ENCODE measurements at regions not wholly inside any gene's neighbourhood (a gene's known extent, or its start where the extent isn't known, plus 50 kb on each side); places are given as distances from the start of the nearest gene placed in this dataset.
A peak's percentile ranks its signal among the peaks of the same experiment; 100 is the strongest.

- no CpG with 5 or more reads among the region's 1 CpG for WGBS, 2 donors (ENCODE audit: extremely low coverage in 2 of 2, insufficient read length in 2 of 2, insufficient replicate concordance in 1 of 2)
- Histone ChIP-seq H2BK15ac (ENCODE audit: low read length) (no peak overlapping the region), H3K9me3 (replicated peaks in 1 of 2; ENCODE audit: control insufficient read depth in 2 of 2, insufficient read depth in 1 of 2, low read depth in 1 of 2, low read length in 2 of 2) (peaks cover 0 to 42% of the 10 kb centered on the region in 2 donors), H3K23ac (ENCODE audit: low read depth, low read length, poor library complexity) (no peak overlapping the region), H4K8ac (ENCODE audit: low read depth, low read length) (no peak overlapping the region), H3K27me3 (ENCODE audit: control insufficient read depth in 3 of 3, insufficient read depth in 3 of 3, low read depth in 1 of 3, low read length in 3 of 3) (no peaks in the 10 kb centered on the region), H2BK5ac (ENCODE audit: low read length) (no peak overlapping the region), H3K18ac (ENCODE audit: low read length) (no peak overlapping the region), H3K14ac (ENCODE audit: low read length) (no peak overlapping the region), H3K79me1 (ENCODE audit: low read depth, low read length) (no peaks in the 10 kb centered on the region), H3K9ac (ENCODE audit: low read depth, low read length, poor library complexity) (no peak overlapping the region), H3K27ac (replicated peaks; ENCODE audit: low read length) (no peak overlapping the region), H2BK12ac (ENCODE audit: low read length) (no peak overlapping the region), H4K91ac (ENCODE audit: low read depth, low read length, poor library complexity) (no peak overlapping the region), H3K4me1 (ENCODE audit: control insufficient read depth in 2 of 2, insufficient read depth in 1 of 2, low read depth in 1 of 2, low read length in 2 of 2) (no peaks in the 10 kb centered on the region), H2BK120ac (ENCODE audit: low read depth, low read length) (no peak overlapping the region), H3K4me3 (ENCODE audit: low read length in 2 of 2) (no peak overlapping the region), H3K4ac (ENCODE audit: low read length) (no peak overlapping the region), H2AK5ac (ENCODE audit: low read depth, low read length) (no peak overlapping the region), H2AFZ (ENCODE audit: low read length) (no peak overlapping the region), H3K4me2 (ENCODE audit: insufficient read depth, low read length, poor library complexity, severe bottlenecking) (no peak overlapping the region), H3K36me3 (replicated peaks in 1 of 2; ENCODE audit: control insufficient read depth in 2 of 2, insufficient read depth in 2 of 2, low read length in 2 of 2) (peaks cover 0 to 23% of the 10 kb centered on the region in 2 donors)
- DNase-seq (ENCODE audit: low spot score) = no peak
Observed at GRCh38 chr21:16269476-16269875, 539.7 kb downstream of the USP25 start.

GRCh38 chr21:16279731-16280581 is 550.2 kb downstream of the USP25 start:
- Histone ChIP-seq H2BK12ac (ENCODE audit: low read length) (no peak overlapping the region), H3K9me3 (replicated peaks in 1 of 2; ENCODE audit: control insufficient read depth in 2 of 2, insufficient read depth in 1 of 2, low read depth in 1 of 2, low read length in 2 of 2) (peaks cover 0 to 13% of the 10 kb centered on the region in 2 donors), H3K27ac (replicated peaks; ENCODE audit: low read length) (peak overlapping the region; percentile 15), H2AFZ (ENCODE audit: low read length) (no peak overlapping the region), H3K36me3 (replicated peaks in 1 of 2; ENCODE audit: control insufficient read depth in 2 of 2, insufficient read depth in 2 of 2, low read length in 2 of 2) (peaks cover 0 to 4% of the 10 kb centered on the region in 2 donors), H4K8ac (ENCODE audit: low read depth, low read length) (no peak overlapping the region), H3K27me3 (ENCODE audit: control insufficient read depth in 3 of 3, insufficient read depth in 3 of 3, low read depth in 1 of 3, low read length in 3 of 3) (no peaks in the 10 kb centered on the region), H2BK120ac (ENCODE audit: low read depth, low read length) (no peak overlapping the region), H3K79me1 (ENCODE audit: low read depth, low read length) (no peaks in the 10 kb centered on the region), H3K4ac (ENCODE audit: low read length) (no peak overlapping the region), H3K4me3 (ENCODE audit: low read length in 2 of 2) (peak overlapping the region in 1 of 2 donors; percentile 43), H2BK15ac (ENCODE audit: low read length) (no peak overlapping the region), H3K9ac (ENCODE audit: low read depth, low read length, poor library complexity) (no peak overlapping the region), H2BK5ac (ENCODE audit: low read length) (no peak overlapping the region), H3K14ac (ENCODE audit: low read length) (no peak overlapping the region), H3K18ac (ENCODE audit: low read length) (no peak overlapping the region), H3K23ac (ENCODE audit: low read depth, low read length, poor library complexity) (no peak overlapping the region), H2AK5ac (ENCODE audit: low read depth, low read length) (no peak overlapping the region), H3K4me1 (ENCODE audit: control insufficient read depth in 2 of 2, insufficient read depth in 1 of 2, low read depth in 1 of 2, low read length in 2 of 2) (peaks cover 10 to 63% of the 10 kb centered on the region in 2 donors), H3K4me2 (ENCODE audit: insufficient read depth, low read length, poor library complexity, severe bottlenecking) (peak overlapping the region; percentile 28), H4K91ac (ENCODE audit: low read depth, low read length, poor library complexity) (no peak overlapping the region)
- peak; percentile 75 for DNase-seq (ENCODE audit: low spot score)
- no CpG with 5 or more reads among the region's 15 CpGs for WGBS, 2 donors (ENCODE audit: extremely low coverage in 2 of 2, insufficient read length in 2 of 2, insufficient replicate concordance in 1 of 2)

GRCh38 chr21:16280686-16281091 is 550.9 kb downstream of the USP25 start:
- H3K4me3 ChIP-seq (ENCODE audit: low read length in 2 of 2) = peak overlapping the region in 1 of 2 donors; percentile 36

GRCh38 chr21:16283516-16283915 is 553.7 kb downstream of the USP25 start:
- H2AFZ ChIP-seq (ENCODE audit: low read length) = no peak overlapping the region
- no peak overlapping the region for H3K23ac ChIP-seq (ENCODE audit: low read depth, low read length, poor library complexity)
- H2BK15ac ChIP-seq (ENCODE audit: low read length) = no peak overlapping the region
- H3K9me3 ChIP-seq (replicated peaks in 1 of 2; ENCODE audit: control insufficient read depth in 2 of 2, insufficient read depth in 1 of 2, low read depth in 1 of 2, low read length in 2 of 2) = no peaks in the 10 kb centered on the region
- no peak overlapping the region for H4K8ac ChIP-seq (ENCODE audit: low read depth, low read length)
- H3K14ac ChIP-seq (ENCODE audit: low read length) = no peak overlapping the region
- no peak overlapping the region for H3K9ac ChIP-seq (ENCODE audit: low read depth, low read length, poor library complexity)
- H3K27ac ChIP-seq (replicated peaks; ENCODE audit: low read length) = no peak overlapping the region
- H3K4me1 ChIP-seq (ENCODE audit: control insufficient read depth in 2 of 2, insufficient read depth in 1 of 2, low read depth in 1 of 2, low read length in 2 of 2) = peaks cover 10 to 73% of the 10 kb centered on the region in 2 donors
- DNase-seq (ENCODE audit: low spot score) = no peak
- H4K91ac ChIP-seq (ENCODE audit: low read depth, low read length, poor library complexity) = no peak overlapping the region
- no peak overlapping the region for H3K4ac ChIP-seq (ENCODE audit: low read length)
- no CpG with 5 or more reads among the region's 2 CpGs for WGBS, 2 donors (ENCODE audit: extremely low coverage in 2 of 2, insufficient read length in 2 of 2, insufficient replicate concordance in 1 of 2)
- no peaks in the 10 kb centered on the region for H3K79me1 ChIP-seq (ENCODE audit: low read depth, low read length)
- no peaks in the 10 kb centered on the region for H3K27me3 ChIP-seq (ENCODE audit: control insufficient read depth in 3 of 3, insufficient read depth in 3 of 3, low read depth in 1 of 3, low read length in 3 of 3)
- no peak overlapping the region for H2AK5ac ChIP-seq (ENCODE audit: low read depth, low read length)
- no peak overlapping the region for H2BK120ac ChIP-seq (ENCODE audit: low read depth, low read length)
- H3K18ac ChIP-seq (ENCODE audit: low read length) = no peak overlapping the region
- no peak overlapping the region for H3K4me3 ChIP-seq (ENCODE audit: low read length in 2 of 2)
- H2BK12ac ChIP-seq (ENCODE audit: low read length) = no peak overlapping the region
- peaks cover 0 to under 1% of the 10 kb centered on the region in 2 donors for H3K36me3 ChIP-seq (replicated peaks in 1 of 2; ENCODE audit: control insufficient read depth in 2 of 2, insufficient read depth in 2 of 2, low read length in 2 of 2)
- no peak overlapping the region for H2BK5ac ChIP-seq (ENCODE audit: low read length)
- no peak overlapping the region for H3K4me2 ChIP-seq (ENCODE audit: insufficient read depth, low read length, poor library complexity, severe bottlenecking)

More at GRCh38 chr21:16280686-16281091, 550.9 kb downstream of the USP25 start:
- H3K23ac ChIP-seq (ENCODE audit: low read depth, low read length, poor library complexity) = no peak overlapping the region
- H2BK120ac ChIP-seq (ENCODE audit: low read depth, low read length) = no peak overlapping the region
- H2BK15ac ChIP-seq (ENCODE audit: low read length) = no peak overlapping the region
- peaks cover 0 to 9% of the 10 kb centered on the region in 2 donors for H3K9me3 ChIP-seq (replicated peaks in 1 of 2; ENCODE audit: control insufficient read depth in 2 of 2, insufficient read depth in 1 of 2, low read depth in 1 of 2, low read length in 2 of 2)
- no peak overlapping the region for H2BK12ac ChIP-seq (ENCODE audit: low read length)
- H3K4ac ChIP-seq (ENCODE audit: low read length) = no peak overlapping the region
- H2BK5ac ChIP-seq (ENCODE audit: low read length) = no peak overlapping the region
- no peak overlapping the region for H4K8ac ChIP-seq (ENCODE audit: low read depth, low read length)
- WGBS, 2 donors (ENCODE audit: extremely low coverage in 2 of 2, insufficient read length in 2 of 2, insufficient replicate concordance in 1 of 2) = no CpG with 5 or more reads among the region's 2 CpGs
- no peak overlapping the region for H3K14ac ChIP-seq (ENCODE audit: low read length)
- H3K27me3 ChIP-seq (ENCODE audit: control insufficient read depth in 3 of 3, insufficient read depth in 3 of 3, low read depth in 1 of 3, low read length in 3 of 3) = no peaks in the 10 kb centered on the region
- H3K9ac ChIP-seq (ENCODE audit: low read depth, low read length, poor library complexity) = no peak overlapping the region
- H3K18ac ChIP-seq (ENCODE audit: low read length) = no peak overlapping the region
- peaks cover 10 to 70% of the 10 kb centered on the region in 2 donors for H3K4me1 ChIP-seq (ENCODE audit: control insufficient read depth in 2 of 2, insufficient read depth in 1 of 2, low read depth in 1 of 2, low read length in 2 of 2)
- H3K27ac ChIP-seq (replicated peaks; ENCODE audit: low read length) = peak overlapping the region; percentile 8
- no peak overlapping the region for H4K91ac ChIP-seq (ENCODE audit: low read depth, low read length, poor library complexity)
- no peaks in the 10 kb centered on the region for H3K79me1 ChIP-seq (ENCODE audit: low read depth, low read length)
- no peak overlapping the region for H3K4me2 ChIP-seq (ENCODE audit: insufficient read depth, low read length, poor library complexity, severe bottlenecking)
- H3K36me3 ChIP-seq (replicated peaks in 1 of 2; ENCODE audit: control insufficient read depth in 2 of 2, insufficient read depth in 2 of 2, low read length in 2 of 2) = peaks cover 0 to 4% of the 10 kb centered on the region in 2 donors
- no peak overlapping the region for H2AFZ ChIP-seq (ENCODE audit: low read length)
- DNase-seq (ENCODE audit: low spot score) = no peak
- H2AK5ac ChIP-seq (ENCODE audit: low read depth, low read length) = no peak overlapping the region

Measured in neuronal stem cell (in vitro differentiated cells).